Activated B cell treated with CpG ODN at 0.5 μM for 24 hours (primary cell): ENCODE measurements at regions not wholly inside any gene's neighbourhood (a gene's known extent, or its start where the extent isn't known, plus 50 kb on each side); places are given as distances from the start of the nearest gene placed in this dataset.

Experiments used
- ATAC-seq: fragments of 200-7000 bp; cut with Tn5 transposase; one replicate; pipeline ENCODE4 v1.10.0; 2021; ENCODE audit warnings: low read depth, mild to moderate bottlenecking, moderate library complexity
- CTCF ChIA-PET: fragments of 350-600 bp; sonication (Branson Sonifier 250); formaldehyde crosslinking; loops from one replicate; lab custom pipeline; 2021; ENCODE audit warnings: antibody characterized with exemption; lab: Charles Lee
- POLR2A ChIA-PET: fragments of 350-600 bp; sonication (Branson Sonifier 250); formaldehyde crosslinking; loops from one replicate; lab custom pipeline; 2021; ENCODE audit warnings: antibody characterized with exemption; lab: Charles Lee
- DNase-seq: peaks from one replicate; pipeline ENCODE4 v3.0.0; 2022
- H3K27ac Mint-ChIP-seq: one replicate; pipeline ENCODE4 v1.8.0; 2020; ENCODE audit warnings: mixed read lengths
- H3K27me3 Mint-ChIP-seq: one replicate; pipeline ENCODE4 v1.8.0; 2021; ENCODE audit warnings: mixed read lengths
- H3K36me3 Mint-ChIP-seq: one replicate; pipeline ENCODE4 v1.8.0; 2021; ENCODE audit warnings: low read depth, mixed read lengths
- H3K4me1 Mint-ChIP-seq: one replicate; pipeline ENCODE4 v1.8.0; 2021; ENCODE audit warnings: mixed read lengths
- H3K4me3 Mint-ChIP-seq: one replicate; pipeline ENCODE4 v1.8.0; 2020; ENCODE audit warnings: mild to moderate bottlenecking, mixed read lengths
- H3K9me3 Mint-ChIP-seq: one replicate; pipeline ENCODE4 v1.8.0; 2020; ENCODE audit warnings: mixed read lengths
- CTCF ChIP-seq: fragments of 200-600 bp; IDR thresholded peaks from one replicate; pipeline ENCODE4 v1.8.0; 2022; ENCODE audit warnings: antibody characterized with exemption, mild to moderate bottlenecking
- intact Hi-C: fragments of 100-400 bp; cut with micrococcal nuclease; formaldehyde crosslinking; loops from one replicate; pipeline ENCODE4 v1.15.1; 2024

- POLR2A ChIA-PET: no interaction called here
- Mint-ChIP-seq H3K27ac (no peak overlapping the region), H3K9me3 (no peaks in the 10 kb centered on the region), H3K27me3 (no peaks in the 10 kb centered on the region), H3K4me3 (no peak overlapping the region), H3K36me3 (peaks cover 6% of the 10 kb centered on the region), H3K4me1 (peaks cover 17% of the 10 kb centered on the region)
- CTCF ChIA-PET: no interaction called here
- DNase-seq (no peak), ATAC-seq (no peak)
- intact Hi-C loops: no loop called here
- TF ChIP-seq CTCF: no peak
These were observed 110.5 kb upstream of the TACR1 start for GRCh38 chr2:75309596-75310463.

- H3K4me3 Mint-ChIP-seq: no peak overlapping the region
- TF ChIP-seq CTCF: no peak
- H3K27ac Mint-ChIP-seq: no peak overlapping the region
- DNase-seq (no peak), ATAC-seq (no peak)
- ChIA-PET CTCF (no interaction called here), POLR2A (no interaction called here)
- peaks cover 3% of the 10 kb centered on the region for H3K27me3 Mint-ChIP-seq
- peaks cover 18% of the 10 kb centered on the region for H3K36me3 Mint-ChIP-seq
- intact Hi-C loops: no loop called here
- H3K4me1 Mint-ChIP-seq: no peaks in the 10 kb centered on the region
- H3K9me3 Mint-ChIP-seq: peaks cover 5% of the 10 kb centered on the region
These were observed 103.9 kb upstream of the TACR1 start for GRCh38 chr2:75303227-75303626.

- H3K27me3 Mint-ChIP-seq: peaks cover 3% of the 10 kb centered on the region
- H3K27ac Mint-ChIP-seq: no peak overlapping the region
- ATAC-seq (no peak), DNase-seq (no peak)
- H3K4me1 Mint-ChIP-seq: peaks cover 1% of the 10 kb centered on the region
- intact Hi-C loops: no loop called here
- no peaks in the 10 kb centered on the region for H3K9me3 Mint-ChIP-seq
- no peak overlapping the region for H3K4me3 Mint-ChIP-seq
- POLR2A ChIA-PET: no interaction called here
- H3K36me3 Mint-ChIP-seq: peaks cover 3% of the 10 kb centered on the region
- CTCF ChIA-PET: no interaction called here
- no peak for TF ChIP-seq CTCF
These were observed 95.0 kb upstream of the TACR1 start for GRCh38 chr2:75294362-75294761.

- ChIA-PET CTCF (no interaction called here), POLR2A (no interaction called here)
- ATAC-seq (no peak), DNase-seq (no peak)
- Mint-ChIP-seq H3K27me3 (no peaks in the 10 kb centered on the region), H3K27ac (no peak overlapping the region), H3K4me3 (no peak overlapping the region), H3K9me3 (no peaks in the 10 kb centered on the region), H3K36me3 (no peaks in the 10 kb centered on the region), H3K4me1 (peaks cover 16% of the 10 kb centered on the region)
- intact Hi-C loops: no loop called here
- no peak for TF ChIP-seq CTCF
These were observed 93.5 kb upstream of the TACR1 start for GRCh38 chr2:75292826-75293225.

- intact Hi-C loops: no loop called here
- H3K36me3 Mint-ChIP-seq: peaks cover 3% of the 10 kb centered on the region
- ChIA-PET POLR2A (no interaction called here), CTCF (no interaction called here)
- H3K4me1 Mint-ChIP-seq: peaks cover 24% of the 10 kb centered on the region
- H3K4me3 Mint-ChIP-seq: no peak overlapping the region
- no peaks in the 10 kb centered on the region for H3K9me3 Mint-ChIP-seq
- no peak for TF ChIP-seq CTCF
- H3K27ac Mint-ChIP-seq: no peak overlapping the region
- DNase-seq (no peak), ATAC-seq (no peak)
- no peaks in the 10 kb centered on the region for H3K27me3 Mint-ChIP-seq
These were observed 91.4 kb upstream of the TACR1 start for GRCh38 chr2:75290600-75291150.
